HPDE6-E6E7 (cell line): ENCODE measurements at regions not wholly inside any gene's neighbourhood (a gene's known extent, or its start where the extent isn't known, plus 50 kb on each side); places are given as distances from the start of the nearest gene placed in this dataset.

ENCODE experiments used
- DNase-seq: peaks from one replicate; pipeline ENCODE4 v3.0.0; 2011; ENCODE audit warnings: missing footprints; ENCODE audit errors: extremely low spot score

DNA sequence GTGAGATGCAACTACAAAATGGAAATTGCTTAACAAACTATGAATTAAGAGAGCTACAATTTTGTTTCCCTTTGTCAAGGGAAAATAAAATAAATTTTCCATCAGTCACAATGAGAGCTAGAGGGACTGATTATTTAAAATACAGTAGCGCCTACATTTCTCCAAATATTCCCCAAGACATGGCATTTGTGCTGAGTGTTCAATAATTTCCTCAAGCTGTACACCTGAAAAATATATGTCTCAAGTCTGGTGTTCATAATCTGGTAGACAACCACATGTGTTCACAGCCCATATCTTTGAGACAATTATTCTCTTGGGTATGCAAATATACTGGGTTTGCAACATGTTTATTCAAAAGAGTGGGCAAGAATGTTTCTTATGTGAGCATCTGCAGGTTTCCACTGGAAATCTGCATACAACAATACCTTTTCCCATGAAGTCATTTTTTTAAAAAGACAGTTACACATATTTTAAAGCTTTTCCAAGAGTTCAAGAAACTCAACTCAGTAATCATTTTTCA lies 240.1 kb upstream of the VRK2 start:
- no peak for DNase-seq

GRCh38 chr2:57809230-57809629 lies 237.4 kb upstream of the VRK2 start:
- no peak for DNase-seq

- no peak for DNase-seq
Observed at GRCh38 chr2:57821088-57821487, 225.5 kb upstream of the VRK2 start.

GRCh38 chr2:57828221-57828620 lies 218.4 kb upstream of the VRK2 start:
- no peak for DNase-seq

GRCh38 chr2:57834666-57835065 lies 211.9 kb upstream of the VRK2 start:
- no peak for DNase-seq

DNA sequence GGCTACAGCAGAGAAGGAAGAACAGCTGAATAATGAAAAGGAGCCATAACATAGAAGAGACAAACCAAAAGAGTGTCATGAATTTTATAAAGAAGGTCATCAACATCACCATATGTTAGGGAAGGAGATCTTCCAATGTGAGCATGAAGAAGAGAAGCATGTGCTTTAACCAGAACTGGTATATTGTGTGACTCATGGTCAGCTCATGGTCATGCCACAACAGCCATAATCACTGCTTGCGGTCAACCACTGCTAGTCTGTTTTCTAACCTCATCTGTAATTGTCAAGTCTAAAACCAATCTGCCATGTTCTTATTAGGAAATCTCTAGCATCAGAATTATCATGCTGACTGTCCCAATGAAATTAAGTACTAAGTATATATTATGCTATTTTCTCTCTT lies 204.1 kb upstream of the VRK2 start:
- peak; percentile 25 for DNase-seq

DNA sequence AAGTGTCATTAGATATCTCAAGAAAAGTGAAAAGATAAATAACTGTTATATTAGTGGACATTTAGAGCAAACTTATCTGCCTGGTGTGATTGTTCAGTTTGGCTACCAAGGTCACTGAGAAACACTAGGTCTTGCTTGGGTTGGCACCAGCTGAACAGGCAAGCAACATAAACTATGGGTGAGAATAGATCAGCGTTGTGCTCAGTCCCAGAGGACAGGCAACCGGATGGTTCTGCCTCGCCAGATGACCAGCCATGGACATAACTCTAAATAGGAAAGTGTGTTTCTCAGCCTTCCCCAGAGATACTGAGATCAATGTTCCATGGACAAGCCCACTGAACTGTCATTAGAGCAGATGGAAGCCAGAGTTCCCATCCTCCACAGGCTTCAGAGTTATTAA lies 203.4 kb upstream of the VRK2 start:
- DNase-seq, result no peak

- DNase-seq, result no peak
Observed at GRCh38 chr2:57848723-57849122, 197.9 kb upstream of the VRK2 start.

DNA sequence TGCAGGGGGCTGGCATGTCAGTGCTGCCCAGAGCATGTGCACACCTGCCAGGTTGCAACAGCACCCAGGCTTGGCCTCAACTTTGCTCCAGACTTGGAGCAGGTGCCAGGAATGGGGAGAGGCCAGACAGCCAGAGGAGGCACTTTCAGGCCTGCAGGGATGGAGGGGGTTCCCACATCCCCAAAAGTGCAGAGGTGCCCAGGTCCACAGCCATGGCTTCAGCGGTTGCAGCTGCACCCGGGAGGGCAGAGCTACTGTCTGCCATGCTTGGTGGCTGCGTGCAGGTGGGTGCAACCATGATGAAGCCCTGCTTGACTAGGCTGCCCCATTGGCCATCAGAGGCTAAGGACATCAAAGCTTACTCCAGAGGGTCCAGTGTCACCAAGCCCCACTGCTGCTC lies 196.8 kb upstream of the VRK2 start:
- DNase-seq, result no peak

- DNase-seq, result no peak
Observed at GRCh38 chr2:57850415-57851130, 196.0 kb upstream of the VRK2 start.

GRCh38 chr2:57855212-57855611 lies 191.4 kb upstream of the VRK2 start:
- no peak for DNase-seq

DNA sequence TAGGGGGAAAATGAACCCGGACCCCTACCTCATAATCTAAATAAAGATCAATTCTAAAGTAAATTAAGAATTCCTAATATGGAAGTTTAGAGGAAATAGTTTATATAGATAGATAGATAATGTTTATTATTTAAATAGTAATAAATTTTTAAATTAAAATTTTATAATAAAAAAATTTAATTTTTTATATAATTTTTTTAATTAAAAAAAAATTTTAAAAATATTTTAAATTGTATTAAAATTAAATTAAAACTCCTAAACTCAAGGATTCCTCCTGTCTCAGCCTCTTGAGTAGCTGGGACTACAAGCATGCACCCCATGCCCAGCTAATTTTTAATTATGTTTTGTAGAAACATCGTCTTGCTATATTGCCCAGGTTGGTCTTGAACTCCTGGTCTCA lies 186.9 kb upstream of the VRK2 start:
- no peak for DNase-seq

GRCh38 chr2:57862153-57862552 lies 184.5 kb upstream of the VRK2 start:
- peak; percentile 17 for DNase-seq

DNA sequence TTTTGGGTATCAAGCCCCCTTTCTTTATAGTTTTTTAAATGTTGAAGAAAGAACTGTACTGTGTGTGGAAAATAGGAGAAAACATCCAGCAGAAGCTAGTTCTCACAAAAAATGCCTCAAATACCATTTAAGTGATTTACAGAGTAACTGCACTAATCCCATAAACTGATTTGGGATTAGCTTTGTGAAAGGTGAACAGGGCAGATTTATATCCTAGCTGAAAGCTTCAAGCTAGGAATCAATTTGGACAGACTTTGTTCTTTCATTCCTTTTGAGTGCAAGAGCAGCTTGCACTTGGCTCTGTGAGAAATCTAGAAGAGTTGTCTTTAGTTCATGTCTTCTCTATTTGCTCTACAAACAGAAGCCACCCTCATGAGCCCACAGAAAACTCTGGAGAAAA lies 183.9 kb upstream of the VRK2 start:
- DNase-seq, result no peak

GRCh38 chr2:57864926-57865325 lies 181.7 kb upstream of the VRK2 start:
- no peak for DNase-seq

- no peak for DNase-seq
Observed at GRCh38 chr2:57867730-57868129, 178.9 kb upstream of the VRK2 start.

DNA sequence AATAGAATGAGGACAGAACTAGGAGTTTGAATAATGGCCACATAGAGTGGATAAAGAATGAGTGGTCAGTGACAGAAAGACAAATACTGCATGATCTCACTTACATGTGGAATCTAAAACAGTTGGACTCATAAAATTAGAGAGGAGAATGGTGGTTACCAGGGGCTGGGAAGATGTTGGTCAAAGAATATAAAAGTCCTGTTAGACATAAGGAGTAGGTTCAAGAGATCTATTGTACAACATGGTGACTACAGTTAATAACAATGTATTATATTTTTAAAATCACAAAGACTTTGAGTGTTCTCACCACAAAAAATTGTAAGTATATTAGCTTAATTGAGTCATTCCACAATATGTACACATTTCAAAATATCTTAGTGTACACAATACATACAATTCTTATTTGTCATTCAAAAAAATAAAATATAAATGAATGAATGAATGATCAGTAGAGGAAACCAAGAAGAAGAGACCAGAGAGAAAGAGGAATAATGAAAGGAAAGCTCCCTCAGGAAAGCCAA lies 177.9 kb upstream of the VRK2 start:
- no peak for DNase-seq

- no peak for DNase-seq
Observed at GRCh38 chr2:57869758-57870344, 176.8 kb upstream of the VRK2 start.

- DNase-seq, result no peak
Observed at GRCh38 chr2:57876313-57876712, 170.3 kb upstream of the VRK2 start.

DNA sequence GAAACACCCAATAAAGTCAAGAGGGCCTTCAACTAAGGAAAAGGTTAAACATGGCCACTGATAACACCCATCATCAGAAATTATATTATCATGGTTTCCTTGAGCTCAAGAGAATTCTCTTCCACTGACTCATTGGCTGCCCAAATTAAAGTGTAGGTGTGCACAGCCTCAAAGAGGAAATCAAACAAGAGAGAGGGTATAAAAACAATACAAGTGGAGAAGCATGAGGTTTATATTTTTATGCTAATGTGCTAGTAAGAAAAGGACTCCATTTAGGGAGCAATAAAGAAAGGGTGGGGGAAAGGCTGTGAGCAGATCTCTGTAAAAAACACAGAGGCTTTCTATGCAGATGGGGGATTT lies 168.8 kb upstream of the VRK2 start:
- no peak for DNase-seq

- DNase-seq, result no peak
Observed at GRCh38 chr2:57878171-57878865, 168.3 kb upstream of the VRK2 start.

GRCh38 chr2:57878866-57879210 lies 167.8 kb upstream of the VRK2 start:
- DNase-seq, result no peak

GRCh38 chr2:57880446-57880845 lies 166.2 kb upstream of the VRK2 start:
- no peak for DNase-seq
